ENCODE measurements at regions not wholly inside any gene's neighbourhood (a gene's known extent, or its start where the extent isn't known, plus 50 kb on each side); places are given as distances from the start of the nearest gene placed in this dataset.

DNA sequence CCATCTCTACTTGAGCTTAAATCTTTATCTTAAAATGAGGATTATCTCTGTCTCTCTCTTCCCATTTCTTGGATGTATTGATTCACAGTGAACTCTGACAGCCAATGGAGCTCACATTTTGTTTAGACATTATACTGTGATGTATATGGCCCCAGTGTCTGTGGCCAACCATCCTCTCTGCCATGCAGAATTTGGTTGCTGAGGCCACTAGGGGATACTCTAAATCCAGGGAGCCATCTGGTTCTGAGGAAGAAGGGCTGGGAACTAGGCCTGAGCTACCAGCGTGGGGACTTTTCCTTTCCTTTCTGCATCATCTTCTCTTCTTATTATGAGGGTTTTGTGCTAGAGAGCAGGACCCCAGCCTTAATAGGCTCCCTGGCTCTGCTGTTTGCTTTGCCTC, 59.1 kb upstream of the RIPOR2 start:
- DNase-seq: no peak
- Histone ChIP-seq H3K4me1 (peaks cover 18% of the 10 kb centered on the region), H3K4me3 (no peak overlapping the region), H3K27me3 (ENCODE audit: low read depth) (no peaks in the 10 kb centered on the region), H3K27ac (no peak overlapping the region), H3K9me3 (no peaks in the 10 kb centered on the region), H3K36me3 (no peaks in the 10 kb centered on the region)
- intact Hi-C loops (cut with DNase I): no loop called here
- TF ChIP-seq, protein P1, sequence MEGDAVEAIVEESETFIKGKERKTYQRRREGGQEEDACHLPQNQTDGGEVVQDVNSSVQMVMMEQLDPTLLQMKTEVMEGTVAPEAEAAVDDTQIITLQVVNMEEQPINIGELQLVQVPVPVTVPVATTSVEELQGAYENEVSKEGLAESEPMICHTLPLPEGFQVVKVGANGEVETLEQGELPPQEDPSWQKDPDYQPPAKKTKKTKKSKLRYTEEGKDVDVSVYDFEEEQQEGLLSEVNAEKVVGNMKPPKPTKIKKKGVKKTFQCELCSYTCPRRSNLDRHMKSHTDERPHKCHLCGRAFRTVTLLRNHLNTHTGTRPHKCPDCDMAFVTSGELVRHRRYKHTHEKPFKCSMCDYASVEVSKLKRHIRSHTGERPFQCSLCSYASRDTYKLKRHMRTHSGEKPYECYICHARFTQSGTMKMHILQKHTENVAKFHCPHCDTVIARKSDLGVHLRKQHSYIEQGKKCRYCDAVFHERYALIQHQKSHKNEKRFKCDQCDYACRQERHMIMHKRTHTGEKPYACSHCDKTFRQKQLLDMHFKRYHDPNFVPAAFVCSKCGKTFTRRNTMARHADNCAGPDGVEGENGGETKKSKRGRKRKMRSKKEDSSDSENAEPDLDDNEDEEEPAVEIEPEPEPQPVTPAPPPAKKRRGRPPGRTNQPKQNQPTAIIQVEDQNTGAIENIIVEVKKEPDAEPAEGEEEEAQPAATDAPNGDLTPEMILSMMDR (IDR thresholded peaks at IDR 0.05): no peak
- no peak for ATAC-seq

DNA sequence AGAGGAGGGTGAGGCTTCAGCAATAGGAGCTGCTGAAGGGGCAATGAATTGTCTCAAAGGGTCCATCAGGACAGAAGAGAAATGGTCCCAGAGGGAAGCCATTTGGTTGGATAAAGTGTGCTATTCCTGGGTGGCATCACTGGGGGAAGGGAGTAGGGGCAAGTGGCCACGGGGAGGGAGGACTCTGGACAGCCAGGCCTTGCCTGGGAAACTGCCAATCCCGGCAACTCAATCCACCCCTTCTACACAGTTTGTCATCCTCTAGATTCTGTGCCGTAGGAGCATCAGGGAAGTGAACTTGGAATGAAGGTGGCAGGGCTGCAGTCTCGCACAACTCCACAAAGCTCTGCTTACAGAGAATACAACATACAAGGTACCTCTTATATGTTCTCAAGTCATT, 59.5 kb upstream of the RIPOR2 start:
- TF ChIP-seq, protein P1 (IDR thresholded peaks at IDR 0.05): no peak
- ATAC-seq: no peak
- intact Hi-C loops (cut with DNase I): no loop called here

DNA sequence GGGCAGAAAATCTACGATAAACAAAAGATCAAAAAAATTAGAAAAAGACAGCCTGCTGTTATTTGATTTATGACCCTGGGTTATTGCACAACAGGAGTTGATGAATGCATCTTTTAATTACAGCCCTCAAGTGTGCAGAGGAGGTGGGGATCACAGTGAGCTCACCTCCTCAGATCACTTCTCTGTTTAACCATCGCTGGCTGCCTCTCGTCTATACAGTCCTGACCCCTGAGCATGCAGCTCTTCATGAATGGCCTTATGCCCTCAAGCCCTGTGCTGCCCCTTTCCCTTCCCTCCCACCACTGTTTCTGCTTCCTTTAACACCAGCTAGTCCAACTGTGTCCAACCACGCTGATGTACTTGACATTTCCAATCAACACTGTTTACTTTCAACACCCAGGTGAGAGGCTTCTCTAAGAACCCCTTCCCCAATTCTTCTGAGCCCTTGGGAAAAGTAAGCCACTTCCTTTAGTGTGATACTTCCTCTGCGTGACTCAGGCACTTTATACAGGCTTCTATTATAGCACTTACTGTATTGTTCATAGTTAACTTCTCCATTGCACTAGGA, 60.6 kb upstream of the RIPOR2 start:
- intact Hi-C loops (cut with DNase I): no loop called here
- TF ChIP-seq, protein P1 (IDR thresholded peaks at IDR 0.05): no peak
- Histone ChIP-seq H3K36me3 (no peaks in the 10 kb centered on the region), H3K4me1 (peaks cover 18% of the 10 kb centered on the region), H3K9me3 (no peaks in the 10 kb centered on the region), H3K27me3 (ENCODE audit: low read depth) (no peaks in the 10 kb centered on the region), H3K27ac (no peak overlapping the region), H3K4me3 (no peak overlapping the region)
- DNase-seq (no peak), ATAC-seq (peak; percentile 74 to 77)

More for the DNA sequence above, 59.5 kb upstream of the RIPOR2 start:
- H3K36me3 ChIP-seq: no peaks in the 10 kb centered on the region
- DNase-seq: no peak
- no peak overlapping the region for H3K4me3 ChIP-seq
- H3K9me3 ChIP-seq: no peaks in the 10 kb centered on the region
- no peak overlapping the region for H3K27ac ChIP-seq
- peaks cover 18% of the 10 kb centered on the region for H3K4me1 ChIP-seq
- no peaks in the 10 kb centered on the region for H3K27me3 ChIP-seq (ENCODE audit: low read depth)

DNA sequence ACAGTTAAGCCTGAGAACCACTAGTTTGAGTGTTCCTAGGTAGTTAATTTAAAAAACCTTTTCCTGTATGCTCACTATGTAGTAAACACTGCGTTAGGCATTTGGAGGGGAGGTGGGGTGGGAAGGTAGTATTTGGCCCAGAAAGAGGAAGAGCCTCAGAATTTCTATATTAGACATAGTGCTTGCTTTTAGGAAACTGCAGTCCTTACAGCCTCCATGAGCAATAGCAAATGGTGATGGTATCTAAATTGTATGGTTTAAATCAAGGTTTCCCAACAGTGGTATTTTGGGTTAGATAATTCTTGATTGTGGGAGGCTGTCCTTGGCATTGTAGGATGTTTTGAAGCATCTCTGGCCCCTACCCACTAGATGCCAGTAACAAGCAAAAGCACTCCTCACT, 61.5 kb upstream of the RIPOR2 start:
- no peaks in the 10 kb centered on the region for H3K27me3 ChIP-seq (ENCODE audit: low read depth)
- ATAC-seq (peak in 1 of 2 donors; percentile 39), DNase-seq (no peak)
- H3K36me3 ChIP-seq: no peaks in the 10 kb centered on the region
- no peak overlapping the region for H3K4me3 ChIP-seq
- intact Hi-C loops (cut with DNase I): no loop called here
- H3K4me1 ChIP-seq: peaks cover 18% of the 10 kb centered on the region
- TF ChIP-seq, protein P1 (IDR thresholded peaks at IDR 0.05): no peak
- H3K9me3 ChIP-seq: no peaks in the 10 kb centered on the region
- no peak overlapping the region for H3K27ac ChIP-seq

DNA sequence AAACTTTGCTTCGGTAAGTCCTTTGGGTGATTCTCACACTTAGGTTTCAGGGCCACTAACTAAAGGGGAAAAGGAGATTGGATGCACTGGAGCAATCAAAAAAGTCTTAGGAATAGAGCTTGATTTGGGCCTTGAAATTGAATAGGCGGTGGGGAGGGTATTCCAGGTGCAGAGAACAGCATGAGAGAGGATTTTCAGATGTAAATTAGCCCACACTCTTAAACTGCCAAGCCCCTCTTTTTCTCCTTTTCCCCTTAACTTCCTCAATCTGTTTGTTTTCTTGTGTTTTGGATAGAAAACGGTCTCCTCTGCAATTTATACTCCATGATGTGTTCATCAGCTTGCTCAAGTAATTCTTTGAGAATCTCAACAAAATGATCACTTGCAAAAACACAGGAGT, 62.1 kb upstream of the RIPOR2 start:
- no peaks in the 10 kb centered on the region for H3K9me3 ChIP-seq
- H3K4me3 ChIP-seq: no peak overlapping the region
- no peaks in the 10 kb centered on the region for H3K36me3 ChIP-seq
- no peak for ATAC-seq
- intact Hi-C loops (cut with DNase I): no loop called here
- H3K4me1 ChIP-seq: peaks cover 22% of the 10 kb centered on the region
- H3K27me3 ChIP-seq (ENCODE audit: low read depth): no peaks in the 10 kb centered on the region
- no peak overlapping the region for H3K27ac ChIP-seq
- no peak for DNase-seq
- TF ChIP-seq, protein P1 (IDR thresholded peaks at IDR 0.05): no peak
